ENCODE measurements at regions not wholly inside any gene's neighbourhood (a gene's known extent, or its start where the extent isn't known, plus 50 kb on each side); places are given as distances from the start of the nearest gene placed in this dataset.

DNA sequence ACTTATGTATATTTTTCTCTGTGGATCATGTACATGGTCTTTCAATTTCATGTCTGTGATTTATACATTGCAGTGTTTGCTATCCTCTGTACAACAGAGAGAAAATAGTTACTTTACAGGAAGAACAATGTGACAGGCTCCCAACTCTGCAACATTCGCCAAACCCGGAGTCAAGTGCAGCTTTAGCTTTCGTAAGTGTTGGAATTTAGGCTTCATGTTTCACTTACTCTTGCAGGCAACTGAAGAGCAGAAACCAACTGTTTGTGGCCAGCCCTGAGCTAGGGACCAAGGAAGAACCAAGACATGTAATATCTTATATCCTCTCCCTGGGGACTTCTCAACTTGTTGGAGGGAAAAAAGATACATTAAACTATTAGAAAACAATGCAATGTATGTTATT, 147.9 kb downstream of the C5orf15 start:
- TF ChIP-seq, protein P1, sequence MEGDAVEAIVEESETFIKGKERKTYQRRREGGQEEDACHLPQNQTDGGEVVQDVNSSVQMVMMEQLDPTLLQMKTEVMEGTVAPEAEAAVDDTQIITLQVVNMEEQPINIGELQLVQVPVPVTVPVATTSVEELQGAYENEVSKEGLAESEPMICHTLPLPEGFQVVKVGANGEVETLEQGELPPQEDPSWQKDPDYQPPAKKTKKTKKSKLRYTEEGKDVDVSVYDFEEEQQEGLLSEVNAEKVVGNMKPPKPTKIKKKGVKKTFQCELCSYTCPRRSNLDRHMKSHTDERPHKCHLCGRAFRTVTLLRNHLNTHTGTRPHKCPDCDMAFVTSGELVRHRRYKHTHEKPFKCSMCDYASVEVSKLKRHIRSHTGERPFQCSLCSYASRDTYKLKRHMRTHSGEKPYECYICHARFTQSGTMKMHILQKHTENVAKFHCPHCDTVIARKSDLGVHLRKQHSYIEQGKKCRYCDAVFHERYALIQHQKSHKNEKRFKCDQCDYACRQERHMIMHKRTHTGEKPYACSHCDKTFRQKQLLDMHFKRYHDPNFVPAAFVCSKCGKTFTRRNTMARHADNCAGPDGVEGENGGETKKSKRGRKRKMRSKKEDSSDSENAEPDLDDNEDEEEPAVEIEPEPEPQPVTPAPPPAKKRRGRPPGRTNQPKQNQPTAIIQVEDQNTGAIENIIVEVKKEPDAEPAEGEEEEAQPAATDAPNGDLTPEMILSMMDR (IDR thresholded peaks at IDR 0.05): no peak
- TF ChIP-seq POLR2A (IDR thresholded peaks at IDR 0.05): no peak
- peak in 1 of 4 donors; percentile 4 for ATAC-seq
- Histone ChIP-seq H3K27ac (peak overlapping the region in 1 of 3 donors; percentile 14), H3K4me3 (no peak overlapping the region), H3K36me3 (no peaks in the 10 kb centered on the region), H3K9me3 (no peaks in the 10 kb centered on the region), H3K27me3 (no peaks in the 10 kb centered on the region), H3K4me1 (peaks cover 0 to 9% (median 0%) of the 10 kb centered on the region in 4 donors)
- intact Hi-C loops (cut with DNase I): no loop called here
- no peak for DNase-seq
- WGBS (ENCODE audit: insufficient coverage, low coverage, low lambda C conversion rate, missing lambda C conversion rate): 46% methylated on average over 3 of the region's 3 CpGs

DNA sequence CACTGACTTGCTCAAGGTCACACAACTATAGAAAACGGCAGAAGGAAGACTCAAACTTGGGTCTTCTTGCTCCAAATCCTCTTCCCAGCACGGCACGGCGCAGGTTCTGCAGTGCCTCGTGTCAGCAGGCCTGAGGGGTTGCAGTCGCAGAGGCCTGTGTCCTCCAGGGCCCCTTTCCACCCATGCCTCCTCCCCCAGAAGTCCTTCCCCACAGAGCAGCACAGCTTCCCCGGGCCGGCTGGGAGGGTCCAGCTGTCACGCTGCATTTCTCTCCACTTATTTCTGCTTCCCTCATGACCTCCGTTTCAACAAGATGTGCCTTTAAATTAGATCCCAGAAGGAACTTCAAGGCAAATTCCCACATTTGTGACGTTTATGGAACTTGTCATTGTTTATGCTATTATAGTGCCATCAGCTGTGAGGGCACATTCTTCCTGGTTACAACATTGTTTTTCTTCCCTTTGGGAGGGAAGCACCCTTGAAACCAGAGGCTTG, 148.4 kb downstream of the C5orf15 start:
- no peaks in the 10 kb centered on the region for H3K27me3 ChIP-seq
- H3K4me1 ChIP-seq: peaks cover 0 to 4% (median 0%) of the 10 kb centered on the region in 4 donors
- ATAC-seq (no peak), DNase-seq (no peak)
- no peak overlapping the region for H3K27ac ChIP-seq
- intact Hi-C loops (cut with DNase I): no loop called here
- H3K9me3 ChIP-seq: no peaks in the 10 kb centered on the region
- no peak for TF ChIP-seq POLR2A (IDR thresholded peaks at IDR 0.05)
- TF ChIP-seq, protein P1 (IDR thresholded peaks at IDR 0.05): no peak
- WGBS (ENCODE audit: insufficient coverage, low coverage, low lambda C conversion rate, missing lambda C conversion rate): 33% methylated on average over 2 of the region's 11 CpGs
- no peak overlapping the region for H3K4me3 ChIP-seq
- H3K36me3 ChIP-seq: no peaks in the 10 kb centered on the region

DNA sequence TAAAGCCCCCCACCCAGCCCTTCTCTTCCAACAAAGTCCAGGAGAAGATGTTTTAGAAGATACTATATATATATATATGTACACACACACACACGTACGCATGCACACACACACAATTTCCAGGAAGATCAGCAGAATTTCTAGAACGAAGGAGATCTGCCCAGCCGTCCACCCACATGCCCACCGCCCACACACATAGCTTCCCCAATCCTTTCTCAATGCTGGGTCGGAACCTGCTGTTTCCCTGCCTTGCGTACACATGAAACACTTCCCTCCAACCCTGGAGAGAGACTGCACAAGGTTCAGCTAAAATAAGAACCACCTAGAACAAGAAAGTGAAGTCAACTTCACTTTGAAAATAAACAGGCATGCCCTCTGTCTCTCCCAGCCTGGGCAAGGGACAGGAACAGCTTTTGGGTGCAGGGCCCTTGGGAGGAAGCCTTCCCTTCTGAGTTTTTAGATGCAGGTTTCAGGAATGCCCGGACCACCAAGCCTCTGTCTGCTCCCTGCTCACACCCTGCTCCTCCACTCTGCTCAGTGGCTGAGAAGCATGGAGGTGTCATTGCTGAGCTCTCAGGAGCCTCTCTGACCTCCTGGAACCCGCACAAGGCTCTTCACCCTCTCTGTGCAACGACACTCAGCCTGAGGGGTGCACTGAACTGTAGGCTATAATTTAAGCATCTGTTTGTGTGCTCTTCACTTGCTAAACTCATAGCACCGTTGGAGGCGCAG, 149.4 kb downstream of the C5orf15 start:
- Histone ChIP-seq H3K36me3 (no peaks in the 10 kb centered on the region), H3K27me3 (no peaks in the 10 kb centered on the region), H3K27ac (no peak overlapping the region), H3K4me1 (peaks cover 0 to 3% (median 0%) of the 10 kb centered on the region in 4 donors), H3K4me3 (no peak overlapping the region), H3K9me3 (no peaks in the 10 kb centered on the region)
- DNase-seq (no peak), ATAC-seq (no peak)
- intact Hi-C loops (cut with DNase I): no loop called here
- WGBS (ENCODE audit: insufficient coverage, low coverage, low lambda C conversion rate, missing lambda C conversion rate): 57% methylated on average over 9 of the region's 12 CpGs
- no peak for TF ChIP-seq POLR2A (IDR thresholded peaks at IDR 0.05)
- TF ChIP-seq, protein P1 (IDR thresholded peaks at IDR 0.05): no peak

DNA sequence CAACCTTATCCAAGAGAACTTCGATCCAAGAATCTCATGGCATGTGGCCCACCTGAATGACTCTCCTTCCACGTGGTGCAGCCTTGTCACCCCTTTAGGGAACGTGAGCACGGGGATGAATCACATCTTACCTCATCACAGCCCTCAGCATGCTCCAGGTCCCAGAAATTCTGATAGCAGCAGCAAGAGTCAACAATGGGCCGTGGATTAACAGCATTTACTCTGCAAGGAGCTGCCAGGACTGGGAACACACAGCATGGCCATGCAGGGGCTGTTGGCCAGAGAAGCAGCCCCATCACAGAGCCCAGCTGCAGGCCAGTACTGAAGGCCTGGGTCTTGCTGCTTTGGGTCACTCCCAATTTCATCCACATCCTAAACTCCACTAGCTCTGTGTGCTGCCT, 150.4 kb downstream of the C5orf15 start:
- H3K4me3 ChIP-seq: no peak overlapping the region
- no peaks in the 10 kb centered on the region for H3K36me3 ChIP-seq
- no peaks in the 10 kb centered on the region for H3K27me3 ChIP-seq
- H3K27ac ChIP-seq: no peak overlapping the region
- intact Hi-C loops (cut with DNase I): no loop called here
- H3K4me1 ChIP-seq: peaks cover 0 to 3% (median 0%) of the 10 kb centered on the region in 4 donors
- peak in 2 of 3 donors; percentile 59 to 62 for DNase-seq
- WGBS (ENCODE audit: insufficient coverage, low coverage, low lambda C conversion rate, missing lambda C conversion rate): 51% methylated on average over 4 of the region's 5 CpGs
- H3K9me3 ChIP-seq: no peaks in the 10 kb centered on the region
- no peak for TF ChIP-seq POLR2A (IDR thresholded peaks at IDR 0.05)
- TF ChIP-seq, protein P1 (IDR thresholded peaks at IDR 0.05): no peak
- peak; percentile 24 to 83 (median 55) for ATAC-seq

Data from right lobe of liver (tissue), 6 donors.